ENCODE measurements at regions not wholly inside any gene's neighbourhood (a gene's known extent, or its start where the extent isn't known, plus 50 kb on each side); places are given as distances from the start of the nearest gene placed in this dataset.

- Histone ChIP-seq H4K91ac (ENCODE audit: insufficient read depth, low read depth, low read length) (peak overlapping the region; percentile 98), H4K20me1 (ENCODE audit: insufficient read depth, low read length) (no peaks in the 10 kb centered on the region), H2AK5ac (ENCODE audit: low read depth, low read length) (no peak overlapping the region), H3K4me3 (ENCODE audit: insufficient read depth, low read depth, low read length) (no peak overlapping the region), H3K27me3 (ENCODE audit: control insufficient read depth, insufficient read depth, low read length) (no peaks in the 10 kb centered on the region), H3K9me1 (ENCODE audit: insufficient read depth, low read length) (0 out of 2 replicates have a peak, but pooled peaks cover 3% of the 10 kb centered on the region), H3K18ac (ENCODE audit: low read depth, low read length) (peak overlapping the region; percentile 99), H3K9me3 (ENCODE audit: control insufficient read depth, insufficient read depth, low read length) (no peaks in the 10 kb centered on the region), H2BK15ac (ENCODE audit: low read depth, low read length) (0 out of 3 replicates have a peak overlapping the region, but pooled peaks have one; percentile 95), H2BK120ac (ENCODE audit: low read depth, low read length) (peak overlapping the region; percentile 99), H2AK9ac (replicated peaks; ENCODE audit: low read depth, low read length, poor library complexity) (no peak overlapping the region), H2AFZ (replicated peaks; ENCODE audit: low read length, poor library complexity) (peak overlapping the region; percentile 5), H3K4ac (ENCODE audit: low read depth, low read length) (peak overlapping the region; percentile 97; the same call in 1 of the 2 replicates), H3K36me3 (ENCODE audit: control insufficient read depth, insufficient read depth, low read length) (no peaks in the 10 kb centered on the region), H4K5ac (ENCODE audit: low read depth, low read length) (peak overlapping the region; percentile 100; the same call in 1 of the 2 replicates), H2BK5ac (ENCODE audit: low read depth, low read length, poor library complexity, severe bottlenecking) (peak overlapping the region; percentile 100), H4K8ac (ENCODE audit: low read depth in 2 of 2, low read length in 2 of 2) (peak overlapping the region; percentile 91 to 98), H3K79me1 (ENCODE audit: low read depth in 1 of 2, low read length in 2 of 2) (no peaks in the 10 kb centered on the region), H3K23ac (ENCODE audit: low read depth, low read length) (peak overlapping the region; percentile 98; the same call in 1 of the 2 replicates), H3K4me2 (ENCODE audit: low read depth, low read length) (peak overlapping the region; percentile 54; the same call in 1 of the 2 replicates), H3K4me1 (ENCODE audit: control insufficient read depth, insufficient read depth, low read length) (peaks cover 23% of the 10 kb centered on the region), H3K14ac (replicated peaks; ENCODE audit: low read depth, low read length) (peak overlapping the region; percentile 79), H2BK20ac (ENCODE audit: low read depth, low read length) (peak overlapping the region; percentile 98; the same call in 1 of the 2 replicates), H3K27ac (ENCODE audit: insufficient read depth, low read length) (peak overlapping the region; percentile 99), H3K56ac (ENCODE audit: extremely low read depth, insufficient read depth, low read length) (peak overlapping the region; percentile 92; the same call in 1 of the 2 replicates), H3K9ac (ENCODE audit: low read depth, low read length) (0 out of 2 replicates have a peak overlapping the region, but pooled peaks have one; percentile 2)
- no CpG with 5 or more reads among the region's 9 CpGs for WGBS, 2 experiments (ENCODE audit: extremely low coverage in 2 of 2, insufficient read length in 1 of 2)
- ATAC-seq (ENCODE audit: low read depth), result peak; percentile 89
- ChIA-PET POLR2A (ENCODE audit: unreplicated experiment) (no interaction called here), CTCF (no interaction called here)
- DNase-seq, result peak; percentile 99
- intact Hi-C loops (cut with micrococcal nuclease) (loop anchor here (2.0 to 10.0 kb wide), 4 partner anchors 28 to 220 kb away; partner anchors contain the start of gene KCND2), dilution Hi-C loops (cut with HindIII; ENCODE audit: low sequenced_read_pairs, unreplicated experiment) (no loop called here), in situ Hi-C loops (cut with MboI; ENCODE audit: low sequenced_read_pairs) (no loop called here)
- no TSS peak for BruUV-seq (replicated peaks)
- no peak for TF ChIP-seq SMC3 (IDR thresholded peaks at IDR 0.05; ENCODE audit: low read depth, low read length)
- peak; percentile 4; the same call in 1 of the 2 replicates for TF ChIP-seq RFX5 (IDR thresholded peaks at IDR 0.05; ENCODE audit: low read depth, low read length)
- peak; percentile 55 for TF ChIP-seq FOS (IDR thresholded peaks at IDR 0.05; ENCODE audit: low read depth, low read length)
- TF ChIP-seq BHLHE40 (IDR thresholded peaks at IDR 0.05; ENCODE audit: low read depth, low read length), result peak; percentile 59; the same call in 1 of the 2 replicates
- TF ChIP-seq NFE2L2 (IDR thresholded peaks at IDR 0.05; ENCODE audit: low read depth, low read length), result peak; percentile 23; the same call in 1 of the 2 replicates
- no peak for TF ChIP-seq ELK1 (IDR thresholded peaks at IDR 0.05; ENCODE audit: borderline replicate concordance, low read depth, low read length)
- TF ChIP-seq CEBPB (IDR thresholded peaks at IDR 0.05; ENCODE audit: low read depth, low read length), result peak; percentile 97
- TF ChIP-seq RCOR1 (IDR thresholded peaks at IDR 0.05; ENCODE audit: insufficient replicate concordance, low read length), result peak; percentile 76
- TF ChIP-seq MAFK (IDR thresholded peaks at IDR 0.05; ENCODE audit: low read depth, low read length), result no peak
Measured at GRCh38 chr7:120052884-120053382, 220.0 kb upstream of the KCND2 start.

Data from IMR-90 (cell line).